GM13977 (cell line): ENCODE measurements at regions not wholly inside any gene's neighbourhood (a gene's known extent, or its start where the extent isn't known, plus 50 kb on each side); places are given as distances from the start of the nearest gene placed in this dataset.

Experiments
- DNase-seq: peaks from one replicate; pipeline ENCODE4 v3.0.0; 2012; ENCODE audit warnings: low spot score
- CTCF ChIP-seq: IDR thresholded peaks from 2 replicates; pipeline ENCODE4 v1.5.1; 2012; ENCODE audit warnings: mild to moderate bottlenecking, control low read depth; ENCODE audit not compliant: insufficient read depth; ENCODE audit errors: extremely low read depth, missing control alignments
- in situ Hi-C: fragments of 300-500 bp; cut with MboI; formaldehyde crosslinking; loops from one replicate; pipeline ENCODE4 v1.12.0; 2022; ENCODE audit warnings: low sequenced_read_pairs, low pct_unique_long_range_greater_than_20kb, mixed read lengths, inconsistent platforms; ENCODE audit not compliant: unreplicated experiment

GRCh38 chr13:27847669-27848068, 55.4 kb downstream of the GSX1 start:
- TF ChIP-seq CTCF: no peak
- in situ Hi-C loops: loop anchor here (25.0 kb wide), 1 partner anchor 460 kb away; no protein-coding TSS in a partner anchor

DNA sequence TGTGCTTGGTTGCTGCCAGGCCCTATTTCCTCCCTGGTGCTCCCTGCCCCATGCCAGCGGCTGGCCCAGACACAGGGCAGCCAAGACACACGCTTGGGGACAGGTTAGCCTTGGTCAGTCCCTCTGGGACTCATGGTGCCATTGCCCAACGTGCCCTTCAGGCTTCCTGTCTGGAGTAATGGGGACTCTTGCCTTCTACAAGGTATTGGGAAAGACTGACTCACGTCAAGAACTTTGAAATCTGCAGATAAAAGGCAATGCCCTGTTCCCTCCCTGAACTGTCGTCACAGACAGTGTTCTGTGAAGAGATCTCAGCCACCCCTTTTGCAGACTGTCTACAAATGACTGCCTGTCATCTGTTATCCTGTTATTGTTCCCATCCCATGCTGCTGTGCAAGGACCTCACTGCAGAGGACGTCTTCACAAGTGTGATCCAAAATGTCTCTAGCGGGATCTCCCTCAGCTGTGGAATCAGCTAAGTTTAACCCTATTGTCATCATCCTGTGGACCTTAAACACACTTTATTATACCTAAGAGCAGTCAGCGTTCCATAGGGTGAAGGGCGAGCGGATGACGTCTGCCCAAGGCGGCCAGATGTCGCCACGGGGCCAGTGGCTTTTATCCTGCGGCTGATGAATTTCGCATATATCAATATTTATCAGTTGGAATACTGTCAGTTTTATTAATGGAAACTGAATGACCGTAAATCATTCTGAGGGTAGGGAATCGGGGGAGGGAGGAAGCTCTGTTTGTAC, 59.0 kb downstream of the GSX1 start:
- no peak for TF ChIP-seq CTCF
- DNase-seq: no peak
- in situ Hi-C loops: no loop called here

More at GRCh38 chr13:27847669-27848068, 55.4 kb downstream of the GSX1 start:
- no peak for DNase-seq

- DNase-seq: no peak
- no peak for TF ChIP-seq CTCF
- in situ Hi-C loops: no loop called here
Measured at GRCh38 chr13:27852491-27852890, 60.2 kb downstream of the GSX1 start.

DNA sequence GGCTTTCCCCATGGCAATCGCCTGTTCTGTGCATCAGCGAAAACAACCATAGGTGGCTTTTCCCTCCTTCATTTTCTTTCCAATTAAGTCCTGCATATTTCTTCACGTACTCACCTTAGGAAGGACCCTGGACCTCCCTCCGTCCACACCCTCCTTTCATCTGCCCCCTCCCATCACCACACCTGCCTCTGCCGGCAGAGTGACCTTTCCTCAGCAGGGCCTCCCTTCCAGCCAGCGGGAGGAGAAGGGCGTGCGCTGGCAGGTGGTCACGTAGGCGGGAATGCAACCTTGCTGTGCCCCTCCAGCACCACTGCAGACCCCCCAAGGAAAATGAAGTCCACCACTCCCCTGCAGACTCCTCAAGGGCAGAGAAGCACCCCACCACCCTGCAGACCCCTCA, 61.1 kb downstream of the GSX1 start:
- in situ Hi-C loops: no loop called here
- TF ChIP-seq CTCF: no peak
- DNase-seq: no peak

DNA sequence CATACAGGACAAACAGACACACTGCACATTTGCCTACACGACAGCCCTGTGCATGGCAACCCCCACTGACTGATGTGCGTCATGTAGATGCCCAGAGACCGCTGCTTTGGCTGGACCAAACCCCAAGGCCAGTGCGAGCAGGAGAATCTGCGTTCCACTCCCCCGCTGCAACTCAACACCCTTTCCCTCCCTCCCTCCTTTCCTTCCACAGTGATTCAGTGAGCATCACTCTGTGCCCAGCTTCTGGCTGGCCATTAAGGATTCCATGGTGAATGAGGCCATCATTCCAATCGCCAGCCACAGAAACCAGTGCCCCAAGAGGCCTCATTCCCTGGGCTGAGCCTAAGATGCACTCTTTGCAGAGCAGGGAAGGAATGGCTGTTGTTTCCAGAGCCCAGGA, 61.6 kb downstream of the GSX1 start:
- TF ChIP-seq CTCF: no peak
- no peak for DNase-seq
- in situ Hi-C loops: no loop called here

GRCh38 chr13:27854606-27855005, 62.3 kb downstream of the GSX1 start:
- in situ Hi-C loops: no loop called here
- DNase-seq: no peak
- TF ChIP-seq CTCF: no peak
